ENCODE measurements at regions not wholly inside any gene's neighbourhood (a gene's known extent, or its start where the extent isn't known, plus 50 kb on each side); places are given as distances from the start of the nearest gene placed in this dataset.

DNA sequence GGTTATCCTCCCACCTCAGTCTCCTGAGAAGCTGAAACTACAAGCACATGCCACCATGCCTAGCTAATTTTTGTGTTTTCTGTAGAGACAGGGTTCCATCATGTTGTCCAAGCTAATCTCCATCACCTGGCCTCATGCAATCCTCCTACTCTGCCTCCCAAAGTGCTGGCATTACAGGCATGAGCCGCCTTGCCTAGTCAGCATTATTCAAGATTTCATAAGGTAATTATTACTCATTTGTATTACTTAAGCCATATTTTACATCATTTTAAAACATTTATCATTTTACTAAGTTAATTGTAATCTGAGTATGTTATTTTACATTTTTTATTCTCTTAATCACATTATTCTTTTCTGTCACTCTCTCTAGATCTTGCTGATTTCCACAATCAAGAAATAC, 1575.6 kb downstream of the NCAM2 start:
- DNase-seq (ENCODE audit: low read depth), result no peak

GRCh38 chr21:22575165-22575584, 1577.0 kb downstream of the NCAM2 start:
- peak; percentile 59 for DNase-seq (ENCODE audit: low read depth)

DNA sequence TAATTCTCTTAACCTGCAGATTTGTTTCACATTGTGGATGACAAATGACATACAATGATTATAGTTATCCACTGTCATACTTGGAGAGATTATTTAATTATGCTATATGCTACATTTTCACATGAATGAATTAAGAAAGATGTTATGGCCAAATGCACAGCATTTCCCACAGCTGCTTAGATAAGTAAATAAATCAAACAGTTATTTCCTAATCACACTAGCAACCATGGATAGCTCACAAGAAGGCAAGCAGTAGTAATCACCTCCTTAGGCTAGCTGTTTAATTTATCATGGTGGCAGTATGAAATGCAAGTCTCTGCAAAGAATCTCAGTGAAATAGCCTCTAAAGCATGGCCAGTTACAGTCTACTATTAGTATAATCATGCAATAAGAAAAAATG, 1581.5 kb downstream of the NCAM2 start:
- no peak for DNase-seq (ENCODE audit: low read depth)

DNA sequence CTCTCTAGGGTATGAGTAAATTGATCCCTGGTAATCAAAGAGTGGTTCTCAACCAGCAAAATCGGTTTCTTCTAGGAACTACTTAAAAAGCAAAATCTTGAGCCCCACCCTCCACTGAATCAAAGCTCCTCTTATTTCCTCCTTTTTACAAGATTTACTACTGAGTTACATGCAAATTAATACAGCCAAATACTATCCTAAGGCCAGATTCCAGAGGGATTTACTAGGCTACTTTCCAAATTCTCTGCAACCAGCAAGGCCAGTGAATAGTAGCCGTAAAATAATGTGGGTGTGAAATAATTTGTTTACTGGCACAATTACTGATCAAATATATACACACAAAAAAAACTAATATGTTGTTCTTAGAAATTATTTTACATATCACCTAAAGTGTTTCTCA, 1583.8 kb downstream of the NCAM2 start:
- no peak for DNase-seq (ENCODE audit: low read depth)

DNA sequence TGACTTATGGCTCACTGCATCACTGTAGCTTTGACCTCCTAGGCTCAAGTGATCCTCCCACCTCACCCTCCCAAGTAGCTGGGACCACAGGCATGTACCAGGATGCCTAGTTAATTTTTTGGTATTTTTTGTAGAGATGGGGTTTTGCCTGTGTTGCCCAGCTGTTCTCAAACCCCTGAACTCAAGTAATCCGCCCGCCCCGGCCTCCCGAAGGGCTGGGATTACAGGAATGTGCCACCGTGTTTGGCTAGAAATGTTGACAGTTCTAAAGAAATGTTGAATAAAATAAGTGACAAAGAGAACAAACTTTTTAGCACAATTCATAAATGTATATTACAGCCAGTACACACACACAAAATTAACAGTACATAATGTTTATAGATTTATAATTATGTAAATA, 1586.1 kb downstream of the NCAM2 start:
- DNase-seq (ENCODE audit: low read depth), result no peak

- DNase-seq (ENCODE audit: low read depth), result no peak
Measured at GRCh38 chr21:22585558-22585957, 1587.3 kb downstream of the NCAM2 start.

- DNase-seq (ENCODE audit: low read depth), result no peak
Measured at GRCh38 chr21:22597660-22598255, 1599.5 kb downstream of the NCAM2 start.

- DNase-seq (ENCODE audit: low read depth), result no peak
Measured at GRCh38 chr21:22609802-22610201, 1611.6 kb downstream of the NCAM2 start.

DNA sequence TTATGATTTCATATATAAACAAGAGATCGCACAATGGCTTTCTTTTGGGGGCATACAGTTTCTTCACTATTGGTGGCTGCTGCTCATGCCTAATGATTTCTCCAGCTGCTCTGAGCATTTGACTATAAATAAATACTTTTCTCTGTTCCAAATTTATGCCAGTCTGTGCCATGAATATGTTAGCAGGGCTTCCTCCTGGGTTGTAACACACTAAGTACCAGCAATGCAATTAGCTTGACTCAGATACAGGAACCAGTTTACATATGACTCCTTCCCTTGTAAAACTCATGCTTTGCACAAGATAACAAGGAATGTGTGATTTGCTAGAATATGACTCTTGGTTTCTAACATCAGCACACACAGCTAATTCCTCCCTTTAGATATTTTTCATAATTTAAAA, 1629.7 kb downstream of the NCAM2 start:
- no peak for DNase-seq (ENCODE audit: low read depth)

DNA sequence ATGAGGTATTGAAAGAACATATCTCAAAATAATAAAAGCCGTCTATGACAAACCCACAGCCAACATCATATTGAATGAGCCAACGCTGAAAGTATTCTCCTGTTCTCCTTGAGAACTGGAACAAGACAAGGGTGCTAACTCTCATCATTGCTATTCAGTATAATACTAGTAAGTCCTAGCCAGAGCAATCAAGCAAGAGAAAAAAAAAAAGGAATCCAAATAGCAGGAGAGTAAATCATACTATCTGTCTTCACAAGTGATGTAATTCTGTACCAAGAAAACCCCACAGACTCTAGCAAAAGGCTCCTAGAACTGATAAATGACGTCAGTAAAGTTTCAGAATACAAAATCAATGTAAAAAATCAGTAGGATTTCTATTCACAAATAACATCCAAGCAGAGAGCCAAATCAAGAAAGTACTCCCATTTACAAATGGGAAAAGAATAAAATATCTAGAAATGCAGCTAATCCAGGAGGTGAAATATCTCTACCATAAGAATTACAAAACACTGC, 1632.8 kb downstream of the NCAM2 start:
- no peak for DNase-seq (ENCODE audit: low read depth)

DNA sequence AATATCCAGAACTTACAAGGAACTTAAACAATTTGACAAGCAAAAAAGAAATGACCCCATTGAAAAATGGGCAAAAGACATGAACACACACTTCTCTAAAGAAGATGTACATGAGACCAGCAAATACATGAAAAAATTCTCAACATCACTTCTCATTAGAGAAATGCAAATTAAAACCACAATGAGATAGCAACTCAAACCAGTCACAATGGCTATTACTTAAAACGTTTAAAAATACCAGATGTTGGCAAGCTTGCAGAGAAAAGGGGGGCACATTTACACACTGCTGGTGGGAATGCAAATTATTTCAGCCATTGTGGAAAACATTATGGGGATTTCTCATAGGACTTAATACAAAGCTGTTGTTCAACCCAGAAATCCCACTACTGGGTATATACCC, 1634.0 kb downstream of the NCAM2 start:
- DNase-seq (ENCODE audit: low read depth), result no peak

GRCh38 chr21:22649246-22649645, 1651.0 kb downstream of the NCAM2 start:
- no peak for DNase-seq (ENCODE audit: low read depth)

DNA sequence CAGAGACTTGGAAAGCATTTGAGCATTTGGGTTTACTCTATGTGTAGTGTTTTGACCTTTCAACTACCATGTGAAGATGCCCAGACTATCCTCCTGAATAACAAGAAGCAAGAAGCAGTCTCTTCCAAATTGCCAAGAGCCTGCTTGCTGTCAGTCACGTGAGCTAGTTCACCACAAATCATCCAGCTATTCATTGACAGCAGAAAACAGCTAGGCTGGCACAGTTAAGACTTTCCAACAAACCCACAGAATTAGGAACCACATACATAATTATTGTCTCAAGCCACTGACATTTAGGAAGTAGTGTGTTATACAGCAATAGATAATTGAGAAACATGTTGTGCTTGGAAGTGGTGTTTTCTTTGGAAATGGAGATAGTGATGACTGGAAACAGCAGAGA, 1652.0 kb downstream of the NCAM2 start:
- no peak for DNase-seq (ENCODE audit: low read depth)

- DNase-seq (ENCODE audit: low read depth), result no peak
Measured at GRCh38 chr21:22657781-22658180, 1659.6 kb downstream of the NCAM2 start.

DNA sequence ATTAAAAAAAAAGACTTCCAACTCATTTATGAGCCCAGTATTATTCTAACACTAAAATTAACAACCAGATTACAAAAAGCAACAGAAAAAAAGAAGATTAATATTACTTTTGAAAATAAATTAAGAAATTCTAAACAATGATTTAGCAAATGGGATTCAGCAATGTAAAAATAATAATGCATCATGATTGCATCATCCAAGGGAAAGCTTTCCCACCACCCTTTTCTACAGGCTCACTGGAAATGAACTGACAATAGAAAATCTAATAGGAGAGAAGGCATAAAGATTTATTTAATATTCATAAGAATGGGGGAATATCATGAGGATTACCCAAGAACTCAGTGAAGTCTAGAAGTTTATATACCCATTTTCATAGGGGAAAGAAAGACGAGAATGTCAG, 1671.9 kb downstream of the NCAM2 start:
- DNase-seq (ENCODE audit: low read depth), result no peak

- DNase-seq (ENCODE audit: low read depth), result no peak
Measured at GRCh38 chr21:22679207-22679606, 1681.0 kb downstream of the NCAM2 start.

- DNase-seq (ENCODE audit: low read depth), result no peak
Measured at GRCh38 chr21:22691658-22692057, 1693.4 kb downstream of the NCAM2 start.

DNA sequence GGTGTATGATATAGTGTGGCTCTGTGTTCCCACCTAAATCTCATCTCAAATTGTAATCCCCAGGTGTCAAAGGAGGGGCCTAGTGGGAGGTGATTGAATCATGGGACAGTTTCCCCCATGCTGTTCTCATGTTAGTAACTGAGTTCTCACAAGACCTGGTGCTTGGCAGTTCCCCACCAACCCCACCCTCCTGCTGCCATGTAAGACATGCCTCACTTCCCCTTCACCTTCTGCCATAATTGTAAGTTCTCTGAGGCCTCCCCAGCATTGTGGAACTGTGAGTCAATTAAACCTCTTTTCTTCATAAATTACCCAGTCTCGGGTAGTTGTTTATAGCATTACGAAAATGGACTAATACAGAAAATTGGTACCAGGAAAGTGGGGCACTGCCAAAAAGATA, 1705.3 kb downstream of the NCAM2 start:
- no peak for DNase-seq (ENCODE audit: low read depth)

DNA sequence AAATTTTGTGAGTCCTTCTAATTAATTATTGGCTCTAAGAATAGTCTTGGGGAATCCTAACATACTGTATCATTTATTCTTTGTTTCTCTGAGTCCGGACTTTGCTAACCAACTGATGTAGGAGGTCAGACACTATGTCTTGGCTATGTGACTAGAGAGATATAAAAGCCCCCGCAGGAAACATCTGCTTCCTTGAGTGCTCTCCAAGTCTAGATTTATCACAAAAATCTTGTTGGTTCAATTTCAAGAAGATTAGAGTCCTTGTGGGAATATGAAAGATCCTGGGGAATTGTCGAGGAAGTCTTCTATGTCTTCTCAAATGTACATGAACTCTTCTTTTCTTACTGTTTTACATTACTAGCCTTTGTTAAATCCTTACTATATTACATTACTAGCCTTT, 1712.5 kb downstream of the NCAM2 start:
- DNase-seq (ENCODE audit: low read depth), result no peak

- peak; percentile 1 for DNase-seq (ENCODE audit: low read depth)
Measured at GRCh38 chr21:22711636-22712035, 1713.4 kb downstream of the NCAM2 start.

DNA sequence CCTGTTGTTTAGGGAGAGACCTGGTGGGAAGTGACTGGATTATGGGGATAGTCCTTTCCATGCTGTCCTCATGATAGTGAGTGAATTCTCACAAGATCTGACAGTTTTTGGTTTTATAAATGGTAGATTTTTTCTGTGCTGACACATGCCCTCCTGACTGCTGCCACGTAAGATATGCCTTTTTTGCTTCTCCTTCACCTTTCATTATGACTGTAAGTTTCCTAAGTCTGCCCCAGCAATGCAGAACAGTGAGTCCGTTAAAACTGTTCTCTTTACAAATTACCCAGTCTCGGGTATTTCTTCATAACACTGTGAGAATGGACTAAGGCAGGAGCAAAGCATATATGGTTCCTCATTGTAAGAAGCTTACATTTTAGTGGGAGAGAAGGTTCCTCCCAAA, 1727.2 kb downstream of the NCAM2 start:
- DNase-seq (ENCODE audit: low read depth), result no peak

DNA sequence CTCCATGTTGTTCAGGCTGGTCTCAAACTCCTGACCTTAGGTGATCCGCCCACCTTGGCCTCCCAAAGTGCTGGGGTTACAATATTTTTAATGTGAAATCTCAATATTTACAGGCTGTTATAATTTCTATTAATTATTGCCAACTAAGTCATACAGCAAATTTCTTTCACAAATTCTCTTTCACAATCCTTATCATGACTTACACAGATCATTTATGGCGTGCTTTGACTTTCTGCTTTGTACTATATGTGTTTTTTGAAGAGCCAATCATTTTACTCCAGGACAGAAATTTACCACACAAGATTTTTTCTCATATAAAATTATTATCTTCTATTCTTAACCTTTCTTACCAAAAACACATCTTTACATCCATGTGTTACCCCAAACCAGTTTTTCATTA, 1729.9 kb downstream of the NCAM2 start:
- DNase-seq (ENCODE audit: low read depth), result peak; percentile 47

DNA sequence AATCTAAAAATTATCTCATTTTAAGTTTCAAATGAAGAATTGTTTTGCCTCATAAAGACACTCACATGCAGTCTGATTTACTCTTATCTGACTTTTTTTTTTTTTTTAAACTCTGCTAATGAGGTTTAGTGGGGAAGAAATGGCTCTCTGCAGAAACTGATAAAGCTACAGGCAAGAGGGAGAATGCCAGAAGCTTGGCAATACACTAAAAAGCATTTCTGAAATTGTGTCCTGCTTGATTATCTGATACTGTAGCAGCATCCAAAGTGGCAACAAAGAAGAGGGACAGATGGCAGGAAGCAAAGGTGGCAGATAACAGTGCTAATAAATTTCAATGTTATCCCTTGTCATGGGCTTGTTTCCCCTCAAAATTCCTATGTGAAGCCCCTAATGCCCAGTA, 1744.9 kb downstream of the NCAM2 start:
- no peak for DNase-seq (ENCODE audit: low read depth)

GRCh38 chr21:22754746-22755145, 1756.5 kb downstream of the NCAM2 start:
- DNase-seq (ENCODE audit: low read depth), result no peak

GRCh38 chr21:22758478-22758877, 1760.3 kb downstream of the NCAM2 start:
- peak; percentile 73 for DNase-seq (ENCODE audit: low read depth)
